ENCODE measurements at regions not wholly inside any gene's neighbourhood (a gene's known extent, or its start where the extent isn't known, plus 50 kb on each side); places are given as distances from the start of the nearest gene placed in this dataset.

DNA sequence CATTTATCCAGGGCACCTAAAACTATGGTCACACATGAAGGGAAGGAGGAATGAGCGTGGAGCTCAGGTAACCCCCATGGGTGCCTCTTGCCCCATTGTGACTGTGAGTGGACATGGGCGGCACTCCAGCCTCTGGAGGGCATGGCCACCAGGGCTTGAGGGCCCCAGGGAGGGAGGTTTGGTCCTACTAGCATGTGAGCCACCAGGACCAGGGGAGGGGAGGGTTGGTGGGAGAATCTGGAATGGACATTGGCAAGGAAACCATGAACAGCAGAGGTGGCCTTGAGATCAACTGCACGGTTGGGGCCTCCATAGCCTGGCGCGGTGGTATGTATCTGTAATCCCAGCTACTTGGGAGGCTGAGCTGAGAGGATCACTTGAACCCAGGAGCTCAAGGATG, 623.6 kb downstream of the AACS start (continued):
- TF ChIP-seq, protein P1, sequence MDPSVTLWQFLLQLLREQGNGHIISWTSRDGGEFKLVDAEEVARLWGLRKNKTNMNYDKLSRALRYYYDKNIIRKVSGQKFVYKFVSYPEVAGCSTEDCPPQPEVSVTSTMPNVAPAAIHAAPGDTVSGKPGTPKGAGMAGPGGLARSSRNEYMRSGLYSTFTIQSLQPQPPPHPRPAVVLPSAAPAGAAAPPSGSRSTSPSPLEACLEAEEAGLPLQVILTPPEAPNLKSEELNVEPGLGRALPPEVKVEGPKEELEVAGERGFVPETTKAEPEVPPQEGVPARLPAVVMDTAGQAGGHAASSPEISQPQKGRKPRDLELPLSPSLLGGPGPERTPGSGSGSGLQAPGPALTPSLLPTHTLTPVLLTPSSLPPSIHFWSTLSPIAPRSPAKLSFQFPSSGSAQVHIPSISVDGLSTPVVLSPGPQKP (IDR thresholded peaks at IDR 0.05; ENCODE audit: low read depth, low read length) = no peak
- no peak for TF ChIP-seq ETV6 (conservative IDR thresholded peaks at IDR 0.05 in 1 of 2, IDR thresholded peaks at IDR 0.05 in 1 of 2; ENCODE audit: borderline replicate concordance in 1 of 2, low read depth in 1 of 2)
- TF ChIP-seq, protein P2, sequence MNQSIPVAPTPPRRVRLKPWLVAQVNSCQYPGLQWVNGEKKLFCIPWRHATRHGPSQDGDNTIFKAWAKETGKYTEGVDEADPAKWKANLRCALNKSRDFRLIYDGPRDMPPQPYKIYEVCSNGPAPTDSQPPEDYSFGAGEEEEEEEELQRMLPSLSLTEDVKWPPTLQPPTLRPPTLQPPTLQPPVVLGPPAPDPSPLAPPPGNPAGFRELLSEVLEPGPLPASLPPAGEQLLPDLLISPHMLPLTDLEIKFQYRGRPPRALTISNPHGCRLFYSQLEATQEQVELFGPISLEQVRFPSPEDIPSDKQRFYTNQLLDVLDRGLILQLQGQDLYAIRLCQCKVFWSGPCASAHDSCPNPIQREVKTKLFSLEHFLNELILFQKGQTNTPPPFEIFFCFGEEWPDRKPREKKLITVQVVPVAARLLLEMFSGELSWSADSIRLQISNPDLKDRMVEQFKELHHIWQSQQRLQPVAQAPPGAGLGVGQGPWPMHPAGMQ (IDR thresholded peaks at IDR 0.05; ENCODE audit: borderline replicate concordance) = no peak

DNA sequence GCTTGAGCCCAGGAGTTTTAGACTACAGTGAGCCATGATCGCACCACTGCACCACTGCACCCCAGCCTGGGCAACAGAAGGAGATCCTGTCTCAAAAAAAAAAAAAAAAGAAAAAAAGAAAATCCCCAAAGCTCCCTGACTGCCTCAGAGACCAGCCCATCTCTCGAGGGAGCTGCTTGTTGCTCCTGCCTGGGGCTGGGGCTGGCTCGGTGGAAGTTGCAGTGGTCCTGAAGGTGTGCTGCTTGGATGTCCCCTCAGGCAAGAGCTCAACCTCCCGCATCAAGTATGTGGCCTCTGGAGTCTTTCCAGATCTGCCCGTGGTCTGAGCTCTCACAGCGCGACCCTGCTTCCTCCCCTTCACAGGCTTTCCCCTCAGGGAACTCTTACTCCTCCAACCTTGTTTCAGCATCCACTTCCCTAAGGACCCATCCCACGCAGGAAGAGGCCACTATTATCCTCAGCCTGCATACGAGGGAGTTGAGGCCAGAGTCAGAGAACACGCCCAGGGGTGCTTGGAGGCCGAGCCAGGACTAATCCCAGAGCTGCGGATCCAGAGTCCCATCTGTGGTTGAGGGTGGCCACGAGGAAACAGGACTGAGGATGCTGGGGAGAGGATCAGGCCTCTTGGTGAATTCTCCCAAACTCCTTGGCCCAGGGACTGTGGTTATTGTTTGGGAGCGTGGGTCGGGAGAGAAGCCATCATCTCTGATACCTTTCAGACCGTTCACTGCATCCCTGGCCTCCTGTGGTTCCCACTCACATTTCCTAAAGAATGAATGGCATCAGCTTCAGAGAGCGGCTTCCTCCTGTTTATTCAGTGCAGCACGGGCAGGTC, 624.6 kb downstream of the AACS start:
- Histone ChIP-seq H4K20me1 (ENCODE audit: control insufficient read depth, insufficient read depth) (no peaks in the 10 kb centered on the region), H2AFZ (ENCODE audit: control insufficient read depth, low read depth, low read length) (no peak overlapping the region), H3K4me2 (ENCODE audit: control insufficient read depth, insufficient read depth) (no peak overlapping the region), H3K27ac (ENCODE audit: control insufficient read depth, insufficient read depth) (no peak overlapping the region), H3K4me3 (no peak overlapping the region), H3K79me2 (ENCODE audit: control insufficient read depth, insufficient read depth, low read length) (no peaks in the 10 kb centered on the region), H3K4me1 (ENCODE audit: control insufficient read depth, insufficient read depth, low read length) (no peaks in the 10 kb centered on the region), H3K36me3 (ENCODE audit: control insufficient read depth in 2 of 2, insufficient read depth in 2 of 2, low read length in 1 of 2) (no peaks in the 10 kb centered on the region), H3K9ac (ENCODE audit: control insufficient read depth, insufficient read depth, low read length) (no peak overlapping the region), H3K27me3 (replicated peaks in 1 of 2; ENCODE audit: control insufficient read depth in 2 of 2, insufficient read depth in 2 of 2, low read length in 1 of 2) (no peaks in the 10 kb centered on the region), H3K9me3 (replicated peaks; ENCODE audit: control insufficient read depth, insufficient read depth, low read length) (no peaks in the 10 kb centered on the region)
- no TSS peak for BruUV-seq (replicated peaks)
- POLR2A ChIA-PET = no interaction called here
- no peak for FAIRE-seq
- no peak for DNase-seq (ENCODE audit: low read depth, low spot score)
- intact Hi-C loops (cut with micrococcal nuclease; ENCODE audit: unreplicated experiment) (loop anchor here (10.0 kb wide), 1 partner anchor 505 kb away; the partner anchor contains the start of gene TMEM132B), in situ Hi-C loops (cut with MboI) (no loop called here)
- CTCF ChIA-PET = no interaction called here
- RAD21 ChIA-PET (ENCODE audit: unreplicated experiment) = no interaction called here
- no peak for ATAC-seq
- 6% methylated on average over 18 of the region's 18 CpGs for WGBS (ENCODE audit: insufficient coverage, insufficient replicate concordance, low lambda C conversion rate, missing lambda C conversion rate)
- SMC1A ChIA-PET (ENCODE audit: uncharacterized antibody, unreplicated experiment) = no interaction called here
- no peak for TF ChIP-seq KAT2A (conservative IDR thresholded peaks at IDR 0.05; ENCODE audit: control insufficient read depth, low read depth, low read length)
- TF ChIP-seq, protein P3, sequence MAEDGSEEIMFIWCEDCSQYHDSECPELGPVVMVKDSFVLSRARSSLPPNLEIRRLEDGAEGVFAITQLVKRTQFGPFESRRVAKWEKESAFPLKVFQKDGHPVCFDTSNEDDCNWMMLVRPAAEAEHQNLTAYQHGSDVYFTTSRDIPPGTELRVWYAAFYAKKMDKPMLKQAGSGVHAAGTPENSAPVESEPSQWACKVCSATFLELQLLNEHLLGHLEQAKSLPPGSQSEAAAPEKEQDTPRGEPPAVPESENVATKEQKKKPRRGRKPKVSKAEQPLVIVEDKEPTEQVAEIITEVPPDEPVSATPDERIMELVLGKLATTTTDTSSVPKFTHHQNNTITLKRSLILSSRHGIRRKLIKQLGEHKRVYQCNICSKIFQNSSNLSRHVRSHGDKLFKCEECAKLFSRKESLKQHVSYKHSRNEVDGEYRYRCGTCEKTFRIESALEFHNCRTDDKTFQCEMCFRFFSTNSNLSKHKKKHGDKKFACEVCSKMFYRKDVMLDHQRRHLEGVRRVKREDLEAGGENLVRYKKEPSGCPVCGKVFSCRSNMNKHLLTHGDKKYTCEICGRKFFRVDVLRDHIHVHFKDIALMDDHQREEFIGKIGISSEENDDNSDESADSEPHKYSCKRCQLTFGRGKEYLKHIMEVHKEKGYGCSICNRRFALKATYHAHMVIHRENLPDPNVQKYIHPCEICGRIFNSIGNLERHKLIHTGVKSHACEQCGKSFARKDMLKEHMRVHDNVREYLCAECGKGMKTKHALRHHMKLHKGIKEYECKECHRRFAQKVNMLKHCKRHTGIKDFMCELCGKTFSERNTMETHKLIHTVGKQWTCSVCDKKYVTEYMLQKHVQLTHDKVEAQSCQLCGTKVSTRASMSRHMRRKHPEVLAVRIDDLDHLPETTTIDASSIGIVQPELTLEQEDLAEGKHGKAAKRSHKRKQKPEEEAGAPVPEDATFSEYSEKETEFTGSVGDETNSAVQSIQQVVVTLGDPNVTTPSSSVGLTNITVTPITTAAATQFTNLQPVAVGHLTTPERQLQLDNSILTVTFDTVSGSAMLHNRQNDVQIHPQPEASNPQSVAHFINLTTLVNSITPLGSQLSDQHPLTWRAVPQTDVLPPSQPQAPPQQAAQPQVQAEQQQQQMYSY (CRISPR knock-in tag; IDR thresholded peaks at IDR 0.05) = no peak
- TF ChIP-seq CREM (IDR thresholded peaks at IDR 0.05; ENCODE audit: low read depth) = no peak
- no peak for TF ChIP-seq CHD2 (IDR thresholded peaks at IDR 0.05; ENCODE audit: borderline replicate concordance, low read depth, low read length)
- TF ChIP-seq NFIC (IDR thresholded peaks at IDR 0.05; ENCODE audit: low read depth, low read length) = no peak
- no peak for TF ChIP-seq TBL1XR1 (IDR thresholded peaks at IDR 0.05; ENCODE audit: low read depth, low read length)
- no peak for TF ChIP-seq HCFC1 (IDR thresholded peaks at IDR 0.05; ENCODE audit: low read length)
- TF ChIP-seq ESRRA (IDR thresholded peaks at IDR 0.05; ENCODE audit: low read length) = no peak
- TF ChIP-seq, protein P2 (IDR thresholded peaks at IDR 0.05; ENCODE audit: borderline replicate concordance) = no peak
- TF ChIP-seq IRF4 (IDR thresholded peaks at IDR 0.05; ENCODE audit: low read depth, low read length) = no peak
- TF ChIP-seq ZZZ3 (IDR thresholded peaks at IDR 0.05; ENCODE audit: control insufficient read depth, insufficient read length, low read depth) = no peak
